HG03457 (cell line): ENCODE measurements at regions not wholly inside any gene's neighbourhood (a gene's known extent, or its start where the extent isn't known, plus 50 kb on each side); places are given as distances from the start of the nearest gene placed in this dataset.

Source experiments
- ATAC-seq: cut with Tn5 transposase; IDR thresholded peaks from one replicate; pipeline ENCODE4 v1.9.1; 2021; ENCODE audit warnings: moderate number of reproducible peaks; ENCODE audit not compliant: unreplicated experiment

- no peak for ATAC-seq
Observed at GRCh38 chr2:43039376-43040080, 186.9 kb downstream of the ZFP36L2 start.

DNA sequence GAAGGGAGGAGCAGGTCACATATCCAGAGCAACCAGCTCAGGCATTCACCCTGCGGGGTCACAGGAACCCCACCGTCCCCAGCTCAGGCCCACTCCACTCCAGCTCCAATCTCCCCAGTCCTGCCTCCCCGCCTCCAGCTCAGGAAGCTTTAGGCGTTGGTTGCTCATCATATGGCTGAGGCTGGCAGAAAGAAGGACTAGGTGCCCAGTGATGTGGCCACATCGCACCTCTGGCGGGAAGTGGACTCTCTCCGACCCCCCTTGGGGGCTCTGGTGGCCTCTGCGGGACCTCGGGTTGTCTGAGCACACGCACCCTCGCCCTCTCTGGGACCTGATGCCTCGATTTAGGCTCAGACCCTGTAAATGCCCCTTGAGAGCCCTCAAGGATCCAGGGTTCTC lies 187.7 kb downstream of the ZFP36L2 start:
- no peak for ATAC-seq

- ATAC-seq = no peak
Observed at GRCh38 chr2:43038034-43038695, 188.2 kb downstream of the ZFP36L2 start.

GRCh38 chr2:43035922-43036321 lies 190.5 kb downstream of the ZFP36L2 start:
- no peak for ATAC-seq

- ATAC-seq = no peak
Observed at GRCh38 chr2:43034921-43035320, 191.5 kb downstream of the ZFP36L2 start.

DNA sequence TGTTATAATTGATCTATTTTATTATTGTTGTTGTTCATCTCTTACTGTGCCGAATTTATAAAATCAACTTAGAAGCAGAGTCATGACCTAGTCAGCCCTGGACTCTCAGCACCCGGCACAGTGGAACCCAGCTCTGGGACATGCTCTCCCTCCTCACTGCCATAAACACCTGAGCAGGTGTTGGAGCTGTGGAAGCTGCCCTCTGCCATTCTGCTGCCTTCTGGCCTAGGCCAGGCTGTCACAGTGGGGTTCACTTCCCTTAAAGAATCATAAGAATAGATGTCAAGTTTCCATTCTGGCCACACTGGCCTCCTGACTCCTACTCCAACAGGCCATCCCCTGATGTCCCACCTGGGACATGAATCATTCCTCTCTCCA lies 192.2 kb downstream of the ZFP36L2 start:
- ATAC-seq = no peak

DNA sequence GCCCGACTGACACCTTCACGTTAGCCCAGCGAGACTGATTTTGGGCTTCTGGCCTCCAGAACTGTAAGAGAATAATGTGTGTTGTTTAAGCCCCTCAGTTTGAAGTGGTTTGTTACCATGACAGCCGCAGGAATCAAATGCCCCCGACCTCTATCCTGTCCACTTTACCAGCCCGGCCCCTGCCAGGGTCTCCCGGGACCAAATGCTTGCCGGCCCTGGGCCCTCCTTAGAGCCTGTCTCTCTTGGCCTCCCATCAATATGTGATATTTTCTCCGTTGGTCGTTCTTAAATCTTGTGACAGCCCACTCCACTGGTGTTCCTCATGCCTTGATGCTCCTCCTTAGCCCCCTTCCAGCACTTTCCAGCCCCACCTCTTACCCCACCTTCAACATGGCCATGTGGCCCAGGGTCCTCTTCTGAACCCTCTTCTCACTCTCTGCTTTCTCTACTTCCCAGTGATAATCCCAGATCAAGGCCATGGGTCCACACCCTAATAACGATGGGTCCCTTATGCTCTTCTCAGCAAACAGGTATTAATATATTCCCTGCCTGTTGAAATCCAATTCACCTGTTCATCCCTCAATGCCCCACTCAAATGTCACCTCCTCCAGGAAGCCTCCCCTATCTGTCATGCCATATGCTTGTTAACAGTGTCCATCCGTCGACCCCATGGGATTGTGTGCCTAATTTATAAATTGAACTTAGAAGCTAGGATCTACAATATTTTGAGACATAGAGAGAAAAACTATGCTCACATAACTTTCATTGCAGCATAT lies 192.8 kb downstream of the ZFP36L2 start:
- ATAC-seq = no peak

GRCh38 chr2:43033016-43033270 lies 193.5 kb downstream of the ZFP36L2 start:
- no peak for ATAC-seq

GRCh38 chr2:43032213-43033015 lies 194.0 kb downstream of the ZFP36L2 start:
- ATAC-seq = no peak

GRCh38 chr2:43031471-43032212 lies 194.8 kb downstream of the ZFP36L2 start:
- no peak for ATAC-seq

GRCh38 chr2:43030551-43031307 lies 195.7 kb downstream of the ZFP36L2 start:
- no peak for ATAC-seq

- no peak for ATAC-seq
Observed at GRCh38 chr2:43029186-43029585, 197.2 kb downstream of the ZFP36L2 start.

DNA sequence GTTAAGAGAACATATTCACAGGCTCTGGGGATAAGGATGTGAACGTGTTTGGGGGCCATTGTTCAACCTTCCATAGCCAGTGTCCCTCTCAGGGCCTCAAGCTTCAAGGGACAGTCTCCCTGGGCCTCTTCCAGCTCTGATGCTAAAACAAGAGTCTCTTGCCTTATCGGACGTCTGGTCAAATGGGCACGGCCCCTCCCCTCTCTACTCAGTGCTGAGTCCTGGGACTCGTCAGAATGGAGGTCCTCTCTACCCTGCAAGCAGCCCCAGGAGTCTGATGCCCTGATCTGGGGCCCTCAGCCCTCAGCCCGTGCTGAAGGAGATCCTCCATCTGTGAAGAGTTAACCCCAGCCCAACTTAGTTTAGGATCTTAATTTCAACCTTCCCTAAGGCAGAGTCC lies 198.2 kb downstream of the ZFP36L2 start:
- ATAC-seq = no peak

DNA sequence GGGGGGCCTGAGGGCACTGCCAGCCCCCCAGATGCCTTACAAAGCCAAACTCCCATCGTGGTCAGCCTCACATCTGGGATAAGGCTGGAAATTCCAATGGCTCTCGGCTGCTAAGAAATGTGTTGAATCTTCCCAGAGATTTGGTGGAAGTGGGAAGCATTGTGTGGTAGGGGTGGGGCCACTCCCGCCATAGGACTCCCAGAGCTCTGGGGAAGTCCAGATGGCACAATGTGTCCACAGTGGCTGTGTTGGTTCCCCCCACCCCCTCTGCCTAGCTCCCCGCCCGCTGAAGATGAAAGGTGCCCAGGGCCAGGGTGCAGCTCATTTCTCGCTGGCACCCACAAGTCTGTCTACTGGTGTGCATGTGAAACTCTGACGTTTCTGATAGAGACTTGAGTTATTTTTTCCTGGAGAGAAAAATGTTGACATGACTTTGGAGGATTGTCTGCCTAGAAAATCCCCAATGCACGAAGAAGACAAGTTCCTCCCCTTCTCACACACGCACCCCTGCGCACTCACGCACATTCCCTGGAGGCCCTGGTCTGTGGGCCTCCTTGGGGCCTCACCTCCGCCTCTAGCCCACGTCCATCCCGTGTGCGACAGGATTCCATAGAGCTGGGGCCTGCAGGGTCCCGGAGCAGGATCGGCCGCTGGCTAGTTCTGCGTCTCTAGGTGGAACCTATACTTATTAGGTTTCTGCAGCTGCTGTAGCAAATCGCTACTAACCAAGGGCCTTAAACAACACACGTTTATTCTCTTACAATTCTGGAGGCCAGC lies 199.1 kb downstream of the ZFP36L2 start:
- ATAC-seq = no peak

DNA sequence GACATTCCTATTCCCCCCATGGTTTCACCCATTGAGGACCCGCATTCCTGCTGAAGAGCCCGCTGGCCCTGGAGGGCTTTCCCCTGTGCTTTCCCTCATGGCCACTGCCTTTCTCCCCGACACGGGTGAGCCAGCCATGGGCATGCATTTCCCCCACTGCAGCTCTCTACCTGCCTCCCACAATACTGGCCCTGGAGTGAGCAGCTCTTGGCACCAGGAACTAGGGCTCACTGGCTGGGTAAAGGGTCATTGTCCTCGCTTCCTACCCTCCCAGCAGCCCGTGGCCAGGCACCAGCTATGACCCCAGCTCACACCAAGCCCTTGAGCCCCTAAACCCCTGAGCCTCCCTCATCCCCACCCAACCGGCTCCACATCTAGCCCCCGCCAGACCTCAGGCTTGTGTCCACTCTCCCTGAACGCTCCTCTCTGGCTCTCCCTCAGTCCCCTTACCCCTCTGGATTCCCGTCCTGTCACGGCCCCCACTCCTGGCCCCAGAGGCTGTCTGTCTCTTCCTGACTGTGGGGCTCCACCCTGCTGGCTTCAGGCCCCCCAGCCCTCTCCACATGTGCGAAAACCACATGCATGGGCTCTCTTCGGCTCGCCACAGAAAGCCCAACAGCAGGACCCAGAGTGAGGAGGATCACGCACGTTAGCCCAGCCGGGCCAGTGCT lies 199.8 kb downstream of the ZFP36L2 start:
- ATAC-seq = no peak

- ATAC-seq = no peak
Observed at GRCh38 chr2:43025709-43026295, 200.6 kb downstream of the ZFP36L2 start.

- ATAC-seq = no peak
Observed at GRCh38 chr2:43024515-43025011, 201.8 kb downstream of the ZFP36L2 start.
